ENCODE measurements at regions not wholly inside any gene's neighbourhood (a gene's known extent, or its start where the extent isn't known, plus 50 kb on each side); places are given as distances from the start of the nearest gene placed in this dataset.

DNA sequence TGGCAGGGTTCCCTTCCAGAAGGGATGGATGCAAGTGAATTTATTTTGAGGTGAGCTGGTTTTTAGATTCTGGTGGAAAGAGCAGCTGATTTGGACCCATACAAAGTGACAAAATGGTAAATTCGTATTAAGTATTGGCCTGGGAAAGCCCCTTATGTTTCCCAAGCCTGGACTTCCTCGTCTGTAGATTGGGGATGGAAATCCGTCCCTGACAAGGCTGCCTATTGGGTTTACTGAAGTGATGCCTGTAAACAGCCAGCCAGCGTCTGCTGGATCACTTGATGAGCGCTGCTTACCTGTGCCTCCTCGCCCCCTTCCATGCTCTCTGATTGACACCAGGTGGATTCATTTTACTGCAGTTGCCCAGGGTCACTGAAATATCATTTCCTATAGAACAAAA lies 233.8 kb downstream of the GADD45G start:
- H3K9me3 ChIP-seq = no peaks in the 10 kb centered on the region
- no peaks in the 10 kb centered on the region for H3K27me3 ChIP-seq (replicated peaks; ENCODE audit: control insufficient read depth, insufficient read depth, low read length)
- no peak overlapping the region for H3K27ac Mint-ChIP-seq (ENCODE audit: unreplicated experiment)
- no peak overlapping the region for H3K4me3 ChIP-seq (ENCODE audit: low read depth, low read length)
- H3K4me1 Mint-ChIP-seq (ENCODE audit: low read depth, unreplicated experiment) = peaks cover 6% of the 10 kb centered on the region
- CTCF ChIA-PET = interaction anchor here (0.6 kb wide), 1 partner anchor 158 kb away, joined by 5 read pairs; no protein-coding TSS in a partner anchor
- no peaks in the 10 kb centered on the region for H3K36me3 ChIP-seq (ENCODE audit: control insufficient read depth, insufficient read depth, low read length)
- H3K27me3 Mint-ChIP-seq (ENCODE audit: insufficient read depth, unreplicated experiment) = peaks cover 3% of the 10 kb centered on the region
- TF ChIP-seq, protein P1, sequence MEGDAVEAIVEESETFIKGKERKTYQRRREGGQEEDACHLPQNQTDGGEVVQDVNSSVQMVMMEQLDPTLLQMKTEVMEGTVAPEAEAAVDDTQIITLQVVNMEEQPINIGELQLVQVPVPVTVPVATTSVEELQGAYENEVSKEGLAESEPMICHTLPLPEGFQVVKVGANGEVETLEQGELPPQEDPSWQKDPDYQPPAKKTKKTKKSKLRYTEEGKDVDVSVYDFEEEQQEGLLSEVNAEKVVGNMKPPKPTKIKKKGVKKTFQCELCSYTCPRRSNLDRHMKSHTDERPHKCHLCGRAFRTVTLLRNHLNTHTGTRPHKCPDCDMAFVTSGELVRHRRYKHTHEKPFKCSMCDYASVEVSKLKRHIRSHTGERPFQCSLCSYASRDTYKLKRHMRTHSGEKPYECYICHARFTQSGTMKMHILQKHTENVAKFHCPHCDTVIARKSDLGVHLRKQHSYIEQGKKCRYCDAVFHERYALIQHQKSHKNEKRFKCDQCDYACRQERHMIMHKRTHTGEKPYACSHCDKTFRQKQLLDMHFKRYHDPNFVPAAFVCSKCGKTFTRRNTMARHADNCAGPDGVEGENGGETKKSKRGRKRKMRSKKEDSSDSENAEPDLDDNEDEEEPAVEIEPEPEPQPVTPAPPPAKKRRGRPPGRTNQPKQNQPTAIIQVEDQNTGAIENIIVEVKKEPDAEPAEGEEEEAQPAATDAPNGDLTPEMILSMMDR (IDR thresholded peaks at IDR 0.05; ENCODE audit: insufficient read depth in 1 of 2, low read depth in 1 of 2, low read length in 1 of 2, severe bottlenecking in 1 of 2, unreplicated experiment in 1 of 2) = no peak
- intact Hi-C loops (cut with micrococcal nuclease; ENCODE audit: unreplicated experiment) = no loop called here
- no TSS peak for BruUV-seq (replicated peaks)
- no peaks in the 10 kb centered on the region for H3K4me1 ChIP-seq
- POLR2A ChIA-PET = no interaction called here
- no peaks in the 10 kb centered on the region for H3K36me3 Mint-ChIP-seq (ENCODE audit: insufficient read depth, unreplicated experiment)
- no peak for DNase-seq
- no peaks in the 10 kb centered on the region for H3K9me3 Mint-ChIP-seq (ENCODE audit: unreplicated experiment)
- no peak overlapping the region for H3K4me3 Mint-ChIP-seq (ENCODE audit: unreplicated experiment)

DNA sequence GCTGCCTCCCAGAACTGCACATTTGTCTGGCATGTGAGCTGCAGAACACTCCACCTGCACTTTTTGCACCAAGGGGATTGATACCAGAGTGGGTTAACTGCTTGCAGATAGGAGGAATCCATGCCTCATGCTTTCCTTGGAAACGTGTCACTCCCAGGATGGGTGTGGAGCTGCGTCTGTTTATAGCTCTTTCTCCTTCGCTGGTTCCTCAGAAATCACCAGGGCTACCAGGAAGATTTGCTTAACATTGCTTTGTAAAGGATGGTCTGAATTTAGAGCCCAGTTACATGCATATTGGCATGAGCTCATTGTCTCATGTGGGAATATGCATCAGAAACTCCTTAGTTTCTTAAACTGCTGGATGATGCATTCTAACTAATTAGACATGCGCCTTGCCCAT lies 234.6 kb downstream of the GADD45G start:
- TF ChIP-seq, protein P1 (IDR thresholded peaks at IDR 0.05; ENCODE audit: insufficient read depth in 1 of 2, low read depth in 1 of 2, low read length in 1 of 2, severe bottlenecking in 1 of 2, unreplicated experiment in 1 of 2) = no peak
- no peak overlapping the region for H3K4me3 Mint-ChIP-seq (ENCODE audit: unreplicated experiment)
- CTCF ChIA-PET = no interaction called here
- H3K36me3 Mint-ChIP-seq (ENCODE audit: insufficient read depth, unreplicated experiment) = no peaks in the 10 kb centered on the region
- DNase-seq = no peak
- H3K4me3 ChIP-seq (ENCODE audit: low read depth, low read length) = no peak overlapping the region
- H3K4me1 Mint-ChIP-seq (ENCODE audit: low read depth, unreplicated experiment) = peaks cover 6% of the 10 kb centered on the region
- POLR2A ChIA-PET = no interaction called here
- H3K27me3 ChIP-seq (replicated peaks; ENCODE audit: control insufficient read depth, insufficient read depth, low read length) = no peaks in the 10 kb centered on the region
- H3K9me3 Mint-ChIP-seq (ENCODE audit: unreplicated experiment) = no peaks in the 10 kb centered on the region
- no peaks in the 10 kb centered on the region for H3K4me1 ChIP-seq
- no peaks in the 10 kb centered on the region for H3K36me3 ChIP-seq (ENCODE audit: control insufficient read depth, insufficient read depth, low read length)
- H3K27me3 Mint-ChIP-seq (ENCODE audit: insufficient read depth, unreplicated experiment) = peaks cover 3% of the 10 kb centered on the region
- H3K9me3 ChIP-seq = no peaks in the 10 kb centered on the region
- no TSS peak for BruUV-seq (replicated peaks)
- H3K27ac Mint-ChIP-seq (ENCODE audit: unreplicated experiment) = no peak overlapping the region
- intact Hi-C loops (cut with micrococcal nuclease; ENCODE audit: unreplicated experiment) = no loop called here

DNA sequence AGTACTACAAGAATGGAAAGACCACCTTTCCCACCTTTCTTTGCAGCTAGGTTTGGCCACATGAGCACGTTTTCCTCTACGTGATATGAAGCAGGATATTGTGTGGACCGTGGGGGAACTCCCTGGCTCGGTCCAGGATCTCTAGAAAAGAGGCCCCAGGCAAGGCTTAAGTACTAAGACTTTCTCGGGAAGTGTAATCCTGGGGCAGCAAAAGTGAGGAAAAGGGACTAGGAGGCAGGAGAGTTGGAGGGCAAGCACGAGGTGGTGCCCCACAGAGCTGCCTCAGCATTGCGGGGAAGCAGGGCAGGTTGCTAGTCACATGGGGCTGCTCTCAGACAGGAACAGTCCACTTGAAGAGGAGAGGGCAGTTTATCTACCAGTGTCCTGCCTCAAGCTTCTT lies 235.1 kb downstream of the GADD45G start:
- no TSS peak for BruUV-seq (replicated peaks)
- Mint-ChIP-seq H3K36me3 (ENCODE audit: insufficient read depth, unreplicated experiment) (no peaks in the 10 kb centered on the region), H3K9me3 (ENCODE audit: unreplicated experiment) (no peaks in the 10 kb centered on the region), H3K4me3 (ENCODE audit: unreplicated experiment) (no peak overlapping the region), H3K4me1 (ENCODE audit: low read depth, unreplicated experiment) (peaks cover 6% of the 10 kb centered on the region), H3K27me3 (ENCODE audit: insufficient read depth, unreplicated experiment) (peaks cover 3% of the 10 kb centered on the region), H3K27ac (ENCODE audit: unreplicated experiment) (no peak overlapping the region)
- no peaks in the 10 kb centered on the region for H3K36me3 ChIP-seq (ENCODE audit: control insufficient read depth, insufficient read depth, low read length)
- TF ChIP-seq, protein P1 (IDR thresholded peaks at IDR 0.05; ENCODE audit: insufficient read depth in 1 of 2, low read depth in 1 of 2, low read length in 1 of 2, severe bottlenecking in 1 of 2, unreplicated experiment in 1 of 2) = no peak
- no peaks in the 10 kb centered on the region for H3K4me1 ChIP-seq
- intact Hi-C loops (cut with micrococcal nuclease; ENCODE audit: unreplicated experiment) = no loop called here
- DNase-seq = no peak
- H3K27me3 ChIP-seq (replicated peaks; ENCODE audit: control insufficient read depth, insufficient read depth, low read length) = no peaks in the 10 kb centered on the region
- POLR2A ChIA-PET = no interaction called here
- CTCF ChIA-PET = no interaction called here
- no peak overlapping the region for H3K4me3 ChIP-seq (ENCODE audit: low read depth, low read length)
- no peaks in the 10 kb centered on the region for H3K9me3 ChIP-seq

Data from Caco-2 (cell line).